ENCODE measurements at regions not wholly inside any gene's neighbourhood (a gene's known extent, or its start where the extent isn't known, plus 50 kb on each side); places are given as distances from the start of the nearest gene placed in this dataset.
"Not testable (repeated sequence)": the region's sequence is repeated elsewhere in the genome, so short reads cannot be mapped to it uniquely, and the experiment has no call there.

- no peak for DNase-seq
Measured at GRCh38 chr5:17326600-17327037, 109.2 kb downstream of the BASP1 start.

- no peak for DNase-seq
Measured at GRCh38 chr5:17327048-17327625, 109.7 kb downstream of the BASP1 start.

- no peak for DNase-seq
Measured at GRCh38 chr5:17329571-17329970, 112.1 kb downstream of the BASP1 start.

GRCh38 chr5:17330386-17330785 is 113.0 kb downstream of the BASP1 start:
- no peak for DNase-seq

- DNase-seq = no peak
Measured at GRCh38 chr5:17331651-17332050, 114.2 kb downstream of the BASP1 start.

GRCh38 chr5:17333755-17334154 is 116.3 kb downstream of the BASP1 start:
- no peak for DNase-seq

- no peak for DNase-seq
Measured at GRCh38 chr5:17336054-17336453, 118.6 kb downstream of the BASP1 start.

GRCh38 chr5:17336723-17337122 is 119.3 kb downstream of the BASP1 start:
- DNase-seq = not testable (repeated sequence)

GRCh38 chr5:17339841-17340240 is 122.4 kb downstream of the BASP1 start:
- DNase-seq = no peak

- DNase-seq = no peak
Measured at GRCh38 chr5:17340379-17340778, 122.9 kb downstream of the BASP1 start.

- no peak for DNase-seq
Measured at GRCh38 chr5:17340819-17341218, 123.4 kb downstream of the BASP1 start.

GRCh38 chr5:17343675-17344074 is 126.2 kb downstream of the BASP1 start:
- DNase-seq = no peak

- DNase-seq = no peak
Measured at GRCh38 chr5:17346811-17347210, 129.4 kb downstream of the BASP1 start.

- DNase-seq = no peak
Measured at GRCh38 chr5:17352223-17352622, 134.8 kb downstream of the BASP1 start.

- DNase-seq = no peak
Measured at GRCh38 chr5:17354265-17354664, 136.8 kb downstream of the BASP1 start.

GRCh38 chr5:17355586-17356346 is 138.3 kb downstream of the BASP1 start:
- peak in 1 of 2 donors; percentile 17 for DNase-seq

- DNase-seq = no peak
Measured at GRCh38 chr5:17356551-17356950, 139.1 kb downstream of the BASP1 start.

GRCh38 chr5:17357504-17357903 is 140.1 kb downstream of the BASP1 start:
- no peak for DNase-seq

- DNase-seq = no peak
Measured at GRCh38 chr5:17358031-17358430, 140.0 kb upstream of the TAF11L2 start.

- DNase-seq = no peak
Measured at GRCh38 chr5:17359451-17360011, 138.5 kb upstream of the TAF11L2 start.

- no peak for DNase-seq
Measured at GRCh38 chr5:17360879-17361278, 137.2 kb upstream of the TAF11L2 start.

- no peak for DNase-seq
Measured at GRCh38 chr5:17361331-17361730, 136.7 kb upstream of the TAF11L2 start.

- no peak for DNase-seq
Measured at GRCh38 chr5:17364987-17365810, 132.8 kb upstream of the TAF11L2 start.

- no peak for DNase-seq
Measured at GRCh38 chr5:17365811-17366138, 132.3 kb upstream of the TAF11L2 start.
